ENCODE measurements at regions not wholly inside any gene's neighbourhood (a gene's known extent, or its start where the extent isn't known, plus 50 kb on each side); places are given as distances from the start of the nearest gene placed in this dataset.
"Not testable (repeated sequence)": the region's sequence is repeated elsewhere in the genome, so short reads cannot be mapped to it uniquely, and the experiment has no call there.

DNA sequence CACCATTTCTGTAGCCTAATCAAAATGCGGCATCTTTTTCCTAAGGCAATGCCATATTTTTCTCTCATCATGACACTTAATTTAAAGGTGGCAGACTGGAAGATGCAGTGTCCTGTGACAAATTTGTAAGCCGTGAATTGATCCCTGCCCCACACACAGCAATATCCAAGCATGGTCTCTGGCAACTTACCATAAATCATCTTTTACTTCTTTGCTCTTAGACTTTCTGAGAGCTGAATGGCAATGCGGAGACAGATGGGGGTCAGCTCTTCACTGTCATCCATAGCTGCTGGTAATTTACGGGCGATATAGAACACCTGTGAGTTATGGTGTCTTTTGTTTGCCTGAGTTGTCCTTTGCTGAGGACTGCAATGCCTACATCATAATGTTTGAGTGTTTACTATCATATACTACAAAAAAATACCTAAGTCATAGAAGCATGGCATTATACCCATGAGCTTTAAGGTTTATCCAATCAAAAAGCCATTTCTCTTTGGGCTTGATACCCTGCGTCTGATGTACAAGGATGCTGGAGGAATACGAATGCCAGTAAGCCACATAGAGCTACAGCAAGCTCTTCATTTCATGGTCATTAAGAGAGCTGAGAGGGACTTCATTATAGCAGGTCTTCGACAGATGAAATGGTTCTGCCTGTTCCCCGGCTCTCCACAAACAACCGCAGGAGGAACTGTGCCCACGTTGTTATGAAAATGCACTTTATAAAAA, 148.1 kb downstream of the TRIML1 start:
- no peak for DNase-seq (ENCODE audit: low read depth)

GRCh38 chr4:188289531-188290125, 150.4 kb downstream of the TRIML1 start:
- no peak for DNase-seq (ENCODE audit: low read depth)

DNA sequence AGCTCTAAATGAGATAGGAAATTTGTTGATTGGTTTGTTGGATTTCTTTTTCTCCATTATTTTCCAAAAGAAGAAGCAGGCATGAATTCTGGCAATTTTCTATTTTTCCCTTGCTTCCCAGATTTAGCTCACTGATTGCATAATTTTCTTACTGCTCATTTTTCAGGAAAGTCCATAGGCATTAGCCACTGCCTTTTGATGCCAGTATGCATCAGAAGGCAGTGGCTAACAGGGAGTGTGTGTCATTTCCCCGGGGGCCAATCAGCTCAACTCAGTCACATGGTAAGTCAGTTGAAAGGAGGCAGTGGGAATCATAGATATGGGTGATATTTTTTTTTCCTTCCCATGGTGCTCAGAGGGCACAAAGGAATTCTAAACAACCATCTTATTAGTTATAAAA, 156.7 kb downstream of the TRIML1 start:
- DNase-seq (ENCODE audit: low read depth) = peak; percentile 42

DNA sequence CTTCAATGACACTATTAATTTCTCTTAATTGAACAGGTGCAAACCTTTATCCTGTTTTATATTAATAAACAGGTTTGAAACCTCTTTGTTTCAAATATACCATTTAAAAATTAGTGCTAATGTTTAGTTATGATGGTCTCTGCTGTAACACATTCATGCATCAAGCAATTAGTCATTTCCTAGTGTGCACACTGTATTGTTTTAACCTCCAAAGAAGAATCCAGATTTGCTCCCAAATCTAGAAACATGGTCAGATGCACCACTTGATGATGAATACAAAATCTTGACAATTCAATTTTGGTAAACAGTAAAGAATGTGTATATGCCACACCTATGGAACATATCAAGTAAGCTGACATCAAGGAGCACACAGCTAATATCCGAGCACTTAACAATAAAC, 157.1 kb downstream of the TRIML1 start:
- no peak for DNase-seq (ENCODE audit: low read depth)

- peak; percentile 59 for DNase-seq (ENCODE audit: low read depth)
Observed at GRCh38 chr4:188297873-188298272, 158.6 kb downstream of the TRIML1 start.

DNA sequence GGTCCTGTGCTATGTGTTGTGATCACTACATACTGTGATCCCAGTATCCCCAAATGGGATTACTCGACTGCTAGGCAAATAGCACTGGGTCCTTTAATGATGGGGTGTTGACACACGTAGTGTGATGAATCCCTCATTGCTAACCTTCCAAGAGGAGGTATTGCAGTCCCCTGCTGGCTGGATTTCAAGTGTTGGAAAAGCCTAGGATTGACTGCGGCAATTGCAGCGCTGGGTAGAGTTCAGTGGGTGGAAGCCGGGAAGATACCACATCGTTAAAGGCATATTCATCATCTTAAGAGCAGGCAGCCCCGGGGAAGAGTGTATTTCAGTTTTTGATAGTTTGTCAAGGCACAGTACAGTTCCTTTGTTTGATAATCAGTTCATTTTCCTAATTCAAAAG, 159.9 kb downstream of the TRIML1 start:
- DNase-seq (ENCODE audit: low read depth) = peak; percentile 41

DNA sequence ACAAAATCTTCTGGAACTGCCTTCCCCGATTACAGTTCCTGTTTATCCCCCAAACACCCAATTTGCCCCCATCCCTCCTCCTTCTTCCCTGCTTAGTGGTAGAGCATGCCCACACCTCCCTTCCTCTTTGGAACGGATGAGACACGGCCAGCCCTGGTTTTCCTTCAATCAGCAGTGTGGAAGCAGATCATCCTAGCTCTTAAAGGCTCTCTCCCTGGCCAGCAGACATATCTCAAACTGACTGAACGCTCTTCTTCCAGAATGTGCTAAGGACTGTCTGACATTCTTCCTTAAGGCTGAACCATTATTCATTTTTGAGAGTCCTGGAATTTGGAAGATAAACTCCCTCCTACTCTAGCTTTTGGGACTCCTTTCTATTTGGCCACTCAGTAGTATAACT, 161.1 kb downstream of the TRIML1 start:
- DNase-seq (ENCODE audit: low read depth) = no peak

DNA sequence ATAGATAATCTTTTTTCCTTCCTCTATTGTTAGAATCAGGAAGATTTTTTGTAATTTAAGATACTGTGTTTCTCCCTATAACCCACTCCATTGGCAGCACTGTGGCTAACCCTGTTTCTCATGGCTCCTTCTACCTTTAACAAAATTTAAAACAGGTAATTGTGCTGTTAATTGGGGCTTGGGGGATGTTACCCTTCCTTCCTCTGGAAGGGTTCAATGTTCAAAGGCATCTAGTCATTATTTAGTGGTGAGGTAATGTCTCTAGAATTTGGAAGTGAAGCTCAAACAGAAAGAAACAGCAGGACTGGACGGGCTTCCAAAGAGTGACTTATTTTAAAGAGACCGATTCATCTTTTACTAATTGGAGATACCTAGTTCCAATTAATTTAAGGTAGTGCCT, 166.4 kb downstream of the TRIML1 start:
- no peak for DNase-seq (ENCODE audit: low read depth)

DNA sequence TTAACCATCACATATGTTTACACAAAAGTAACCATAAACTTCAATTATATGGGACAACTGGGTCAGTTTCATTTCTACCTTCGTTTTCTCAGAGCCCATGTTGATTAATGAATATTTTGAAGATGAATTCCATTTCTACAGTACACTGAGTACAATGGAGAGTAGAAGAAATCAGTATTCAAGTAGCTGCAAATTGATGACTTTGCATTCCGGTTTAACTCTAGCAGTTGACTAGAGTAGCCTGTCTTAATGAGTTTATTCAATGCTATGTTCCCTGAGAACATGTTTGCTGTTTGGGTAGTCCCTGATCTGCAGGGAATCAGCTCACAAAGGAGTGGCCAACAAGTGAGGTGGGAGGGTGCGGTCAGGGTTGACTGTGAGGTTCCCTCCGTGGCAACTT, 168.3 kb downstream of the TRIML1 start:
- no peak for DNase-seq (ENCODE audit: low read depth)

GRCh38 chr4:188308142-188308541, 168.9 kb downstream of the TRIML1 start:
- DNase-seq (ENCODE audit: low read depth) = no peak

DNA sequence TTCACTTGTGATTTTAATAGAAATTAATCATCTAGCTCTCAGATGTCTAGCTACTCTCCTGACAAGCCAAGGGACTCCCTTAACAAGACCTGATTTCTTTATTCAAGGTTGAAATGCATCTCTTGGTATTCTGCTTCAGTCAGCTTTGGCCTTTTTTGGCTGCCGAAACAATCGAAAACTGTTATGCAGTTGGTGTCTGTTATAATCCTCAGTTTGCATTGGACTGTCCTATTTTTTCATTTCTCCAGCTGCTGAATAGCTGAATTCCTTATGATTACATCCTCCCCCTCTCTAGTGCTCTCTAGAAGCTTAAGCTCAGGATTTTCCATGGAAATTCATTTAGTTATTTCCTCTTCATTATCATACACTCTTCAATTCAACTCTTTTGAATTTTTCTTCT, 177.2 kb downstream of the TRIML1 start:
- DNase-seq (ENCODE audit: low read depth) = no peak

DNA sequence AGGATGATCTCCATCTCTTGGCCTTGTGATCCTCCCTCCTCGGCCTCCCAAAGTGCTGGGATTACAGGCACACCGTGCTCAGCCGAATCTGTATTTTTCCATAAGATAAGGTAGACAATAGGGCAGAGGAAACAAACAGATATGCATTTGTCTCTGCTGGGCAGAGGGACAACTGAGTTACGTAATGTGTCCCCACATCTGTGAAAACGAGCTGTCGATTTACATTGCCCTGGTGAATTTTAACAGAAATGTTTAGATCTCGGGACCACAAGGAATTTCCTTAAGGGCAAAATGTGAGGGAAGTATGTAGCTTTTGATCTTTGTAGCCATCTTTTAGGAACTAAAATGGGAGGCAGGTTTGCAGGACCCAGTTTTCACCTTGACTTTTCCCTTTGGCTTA, 189.7 kb downstream of the TRIML1 start:
- DNase-seq (ENCODE audit: low read depth) = no peak

DNA sequence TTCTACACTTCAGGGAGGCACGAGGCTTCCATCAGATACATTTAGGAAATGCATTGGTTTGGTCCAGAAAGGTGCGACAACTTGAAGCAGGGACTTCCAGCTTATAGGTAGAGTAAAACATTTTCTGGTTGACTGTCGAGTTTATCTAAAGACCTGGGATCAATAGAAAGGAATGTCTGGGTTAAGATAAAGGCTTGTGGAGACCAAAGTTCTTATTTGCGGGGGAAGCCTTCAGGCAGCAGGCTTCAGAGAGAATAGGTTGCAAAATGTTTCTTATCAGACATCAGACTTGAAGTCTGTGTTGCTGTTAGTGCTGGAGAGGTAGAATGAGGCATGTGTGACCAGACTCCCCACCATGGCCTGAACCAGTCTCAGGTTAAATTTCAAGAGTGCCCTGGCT, 190.3 kb downstream of the TRIML1 start:
- DNase-seq (ENCODE audit: low read depth) = no peak

DNA sequence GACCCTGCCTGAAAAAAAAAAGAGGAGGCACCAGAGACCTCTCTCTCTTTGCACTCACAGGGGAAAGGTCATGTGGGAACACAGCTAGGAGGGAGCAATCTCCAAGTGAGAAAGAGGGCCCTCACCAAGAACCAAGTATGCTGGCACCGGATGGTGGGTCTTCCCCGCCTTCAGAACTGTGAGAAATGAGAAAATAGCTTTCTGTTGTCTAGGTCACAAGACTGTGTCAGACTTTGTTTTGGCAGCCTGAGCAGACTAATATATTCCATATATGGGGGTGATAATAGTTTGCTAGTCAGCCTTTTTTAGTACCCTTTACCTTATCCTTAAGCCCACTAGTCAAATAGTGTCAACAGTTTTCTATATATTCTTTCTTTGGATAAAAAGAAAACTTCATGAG, 193.0 kb downstream of the TRIML1 start:
- DNase-seq (ENCODE audit: low read depth) = no peak

- DNase-seq (ENCODE audit: low read depth) = no peak
Observed at GRCh38 chr4:188336891-188337290, 197.7 kb downstream of the TRIML1 start.

DNA sequence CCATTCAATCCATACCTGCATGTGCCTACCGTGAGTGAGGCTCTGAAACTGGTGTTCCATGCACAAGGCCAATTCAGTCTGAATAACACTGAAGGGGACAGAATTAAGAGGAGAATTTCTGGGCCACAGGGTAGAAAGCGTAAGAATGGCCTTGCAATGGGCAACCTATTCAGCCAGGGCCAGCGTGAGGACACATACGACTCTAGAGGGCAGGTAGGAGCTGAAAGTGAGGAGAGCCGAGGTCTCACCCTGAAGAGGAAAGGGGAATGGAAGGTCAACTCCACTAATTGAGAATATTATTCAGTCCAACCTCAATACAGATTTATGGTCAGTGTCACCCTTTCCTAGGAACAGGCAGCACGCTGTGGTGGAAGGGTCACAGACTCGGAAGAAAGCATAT, 202.2 kb downstream of the TRIML1 start:
- DNase-seq (ENCODE audit: low read depth) = no peak

- DNase-seq (ENCODE audit: low read depth) = no peak
Observed at GRCh38 chr4:188346171-188346809, 207.0 kb downstream of the TRIML1 start.

DNA sequence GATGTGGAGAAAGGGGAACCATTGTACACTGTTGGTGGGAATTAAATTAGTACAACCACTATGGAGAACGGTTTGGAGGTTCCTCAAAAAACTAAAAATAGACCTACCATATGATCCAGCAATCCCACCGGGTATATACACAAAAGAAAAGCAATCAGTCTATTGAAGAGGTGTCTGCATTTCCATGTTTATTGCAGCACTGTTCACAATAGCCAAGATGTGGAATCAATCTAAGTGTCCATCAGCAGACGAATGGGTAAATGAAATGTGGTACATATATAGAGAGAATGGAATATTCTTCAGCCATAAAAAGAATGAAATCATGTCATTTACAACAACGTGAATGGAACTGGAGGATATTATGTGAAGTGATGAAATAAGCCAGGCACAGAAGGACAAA, 208.1 kb downstream of the TRIML1 start:
- DNase-seq (ENCODE audit: low read depth) = no peak

DNA sequence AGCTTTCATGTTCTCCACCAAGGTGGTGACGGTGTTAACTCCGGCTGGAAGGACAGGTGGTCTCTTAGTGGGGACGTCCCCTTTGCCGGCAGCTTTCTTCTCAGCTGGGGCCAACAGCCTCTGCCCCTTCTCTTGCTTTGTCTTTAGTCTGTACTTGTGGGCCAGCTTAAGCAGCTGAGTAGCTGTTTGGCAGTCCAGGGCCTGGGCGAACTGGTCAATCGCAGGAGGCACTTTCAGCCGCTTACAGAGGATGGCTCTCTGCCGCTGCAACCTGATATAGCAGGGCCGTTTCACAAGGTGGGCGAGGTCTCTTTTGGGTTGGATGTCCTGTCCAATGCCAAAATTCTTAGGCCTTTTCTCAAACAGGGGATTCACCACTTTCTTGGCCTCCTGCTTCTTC, 210.3 kb downstream of the TRIML1 start:
- not testable (repeated sequence) for DNase-seq (ENCODE audit: low read depth)

DNA sequence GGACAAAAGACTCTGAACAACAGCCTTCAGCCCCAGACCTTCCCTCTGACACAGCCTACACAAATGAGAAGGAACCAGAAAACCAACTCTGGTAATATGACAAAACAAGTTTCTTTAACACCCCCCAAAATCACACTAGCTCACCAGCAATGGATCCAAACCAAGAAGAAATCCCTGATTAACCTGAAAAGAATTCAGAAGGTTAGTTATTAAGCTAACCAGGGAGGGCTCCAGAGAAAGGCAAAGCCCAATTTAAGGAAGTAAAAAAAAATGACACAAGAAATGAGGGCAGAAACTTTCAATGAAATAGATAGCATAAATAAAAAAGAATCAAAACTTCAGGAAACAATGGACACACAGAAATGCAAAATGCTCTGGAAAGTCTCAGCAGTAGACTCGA, 224.0 kb downstream of the TRIML1 start:
- no peak for DNase-seq (ENCODE audit: low read depth)

DNA sequence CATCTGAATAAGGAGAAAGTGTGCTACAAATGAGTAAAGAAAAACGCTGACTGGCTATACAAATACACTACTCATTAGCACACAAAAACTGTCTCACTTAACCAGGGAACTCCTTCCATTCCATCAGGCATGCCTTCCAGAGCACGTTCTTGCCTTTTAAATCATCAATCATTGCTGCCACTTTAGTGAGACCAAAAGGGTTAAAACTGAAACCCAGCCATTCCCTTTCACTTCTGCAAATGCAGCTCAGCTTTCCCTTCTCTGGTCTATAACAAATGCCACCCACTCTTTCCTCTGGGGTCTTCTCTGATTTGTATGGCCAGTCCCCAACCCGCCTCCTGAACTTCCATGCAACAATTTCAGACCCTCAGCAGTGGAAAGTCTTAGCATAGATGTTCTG, 231.5 kb downstream of the TRIML1 start:
- DNase-seq (ENCODE audit: low read depth) = no peak

- DNase-seq (ENCODE audit: low read depth) = peak; percentile 7
Observed at GRCh38 chr4:188372058-188372457, 232.8 kb downstream of the TRIML1 start.

DNA sequence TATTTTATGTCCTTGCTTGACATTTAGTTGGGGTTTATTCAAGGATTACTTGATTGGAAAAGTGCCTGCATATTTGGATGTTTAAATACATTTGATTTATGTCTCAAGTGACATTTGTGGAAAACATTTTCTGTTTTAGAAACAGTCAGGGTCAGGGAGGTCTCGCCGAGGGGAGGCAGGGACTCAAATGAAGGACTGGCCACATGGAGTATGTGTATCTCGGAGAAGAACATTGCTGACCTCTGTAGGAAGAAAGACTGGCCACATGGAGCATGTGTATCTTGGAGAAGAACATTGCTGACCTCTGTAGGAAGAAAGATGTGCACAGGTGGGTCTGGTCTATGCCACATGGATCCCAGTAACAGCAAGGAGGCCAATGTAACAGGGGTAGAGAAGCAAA, 233.6 kb downstream of the TRIML1 start:
- DNase-seq (ENCODE audit: low read depth) = no peak

Measured in Daoy (cell line).